A673 (cell line): ENCODE measurements at regions not wholly inside any gene's neighbourhood (a gene's known extent, or its start where the extent isn't known, plus 50 kb on each side); places are given as distances from the start of the nearest gene placed in this dataset.

Experiments used
- CTCF ChIP-seq: fragments of 300-800, 200-600 bp; sonication (generic); conservative IDR thresholded peaks from 2 replicates; pipeline ENCODE4 v1.5.1; 2017; ENCODE audit warnings: low read depth, mild to moderate bottlenecking, antibody characterized with exemption, low read length, moderate library complexity, mixed read lengths
- EZH2 ChIP-seq: fragments of 200-600 bp; sonication (generic); IDR thresholded peaks from 2 replicates; pipeline ENCODE4 v1.6.1; 2017; ENCODE audit warnings: borderline replicate concordance, low read depth, mild to moderate bottlenecking, mixed read lengths, antibody characterized with exemption, low read length; ENCODE audit not compliant: poor library complexity, severe bottlenecking

GRCh38 chr9:7489036-7489435 lies 310.5 kb downstream of the DMAC1 start:
- TF ChIP-seq CTCF (no peak), EZH2 (no peak)
